MM.1S (cell line): ENCODE measurements at regions not wholly inside any gene's neighbourhood (a gene's known extent, or its start where the extent isn't known, plus 50 kb on each side); places are given as distances from the start of the nearest gene placed in this dataset.

Experiments used
- DNase-seq: peaks from one replicate; pipeline ENCODE4 v3.0.0-alpha.2; 2015
- H2AFZ ChIP-seq: fragments of 300-600 bp; sonication (generic); 2 replicates; pipeline ENCODE4 v1.6.0; 2016; ENCODE audit warnings: antibody characterized with exemption, low read length
- H3F3A ChIP-seq: fragments of 300-600 bp; sonication (generic); 2 replicates; pipeline ENCODE4 v1.6.1; 2016; ENCODE audit warnings: mild to moderate bottlenecking, antibody characterized with exemption, low read length, moderate library complexity, mixed read lengths; ENCODE audit not compliant: insufficient read depth
- H3K27ac ChIP-seq: fragments of 300-600 bp; sonication (generic); 2 replicates; pipeline ENCODE4 v1.5.1; 2016; ENCODE audit warnings: mild to moderate bottlenecking, low read length
- H3K27me3 ChIP-seq: fragments of 300-600 bp; sonication (generic); replicated peaks from 2 replicates; pipeline ENCODE4 v1.6.0; 2016; ENCODE audit warnings: low read length; ENCODE audit not compliant: insufficient read depth
- H3K36me3 ChIP-seq: fragments of 300-600 bp; sonication (generic); replicated peaks from 2 replicates; pipeline ENCODE4 v1.6.1; 2016; ENCODE audit warnings: mild to moderate bottlenecking, low read length, mixed read lengths; ENCODE audit not compliant: insufficient read depth
- H3K4me1 ChIP-seq: fragments of 300-600 bp; sonication (generic); 2 replicates; pipeline ENCODE4 v1.6.1; 2016; ENCODE audit warnings: low read length, mixed read lengths
- H3K4me2 ChIP-seq: fragments of 300-600 bp; sonication (generic); 2 replicates; pipeline ENCODE4 v1.6.0; 2016; ENCODE audit warnings: low read depth, low read length
- H3K4me3 ChIP-seq: fragments of 300-600 bp; sonication (generic); 2 replicates; pipeline ENCODE4 v1.5.1; 2016; ENCODE audit warnings: low read length, mixed read lengths
- H3K79me2 ChIP-seq: fragments of 300-600 bp; sonication (generic); 2 replicates; pipeline ENCODE4 v1.6.1; 2016; ENCODE audit warnings: mixed run types, low read length, mixed read lengths
- H3K9ac ChIP-seq: fragments of 300-600 bp; sonication (generic); 2 replicates; pipeline ENCODE4 v1.6.1; 2016; ENCODE audit warnings: low read length, mixed read lengths
- H3K9me2 ChIP-seq: fragments of 300-600 bp; sonication (generic); replicated peaks from 2 replicates; pipeline ENCODE4 v1.6.1; 2016; ENCODE audit warnings: mild to moderate bottlenecking, low read length, mixed read lengths; ENCODE audit not compliant: insufficient read depth
- H3K9me3 ChIP-seq: fragments of 300-600 bp; sonication (generic); replicated peaks from 2 replicates; pipeline ENCODE4 v1.6.1; 2016; ENCODE audit warnings: mild to moderate bottlenecking, low read length, mixed read lengths; ENCODE audit not compliant: insufficient read depth
- H4K20me1 ChIP-seq: fragments of 300-600 bp; sonication (generic); 2 replicates; pipeline ENCODE4 v1.6.1; 2016; ENCODE audit warnings: mild to moderate bottlenecking, low read length, moderate library complexity, mixed read lengths; ENCODE audit not compliant: insufficient read depth
- CTCF ChIP-seq: fragments of 300-600 bp; sonication (generic); IDR thresholded peaks from 2 replicates; pipeline ENCODE4 v1.5.1; 2016; ENCODE audit warnings: antibody characterized with exemption, low read length, mixed read lengths
- EZH2 ChIP-seq: fragments of 300-600 bp; sonication (generic); optimal IDR thresholded peaks from 2 replicates; pipeline ENCODE3; 2017; ENCODE audit warnings: low read depth, mild to moderate bottlenecking, antibody characterized with exemption, low read length, mixed read lengths

GRCh38 chr19:34120846-34121639, 51.3 kb upstream of the LSM14A start:
- H3K9me3 ChIP-seq = no peaks in the 10 kb centered on the region
- no peak overlapping the region for H3K27ac ChIP-seq
- peaks cover 20% of the 10 kb centered on the region for H3K27me3 ChIP-seq
- H3F3A ChIP-seq = no peaks in the 10 kb centered on the region
- H3K4me3 ChIP-seq = no peak overlapping the region
- no peak overlapping the region for H2AFZ ChIP-seq
- H3K4me2 ChIP-seq = no peak overlapping the region
- H3K4me1 ChIP-seq = no peaks in the 10 kb centered on the region
- H3K9ac ChIP-seq = no peak overlapping the region
- no peaks in the 10 kb centered on the region for H3K9me2 ChIP-seq
- H4K20me1 ChIP-seq = no peaks in the 10 kb centered on the region
- DNase-seq = peak; percentile 50
- no peaks in the 10 kb centered on the region for H3K79me2 ChIP-seq
- no peak for TF ChIP-seq EZH2
- TF ChIP-seq CTCF = peak; percentile 74
- H3K36me3 ChIP-seq = no peaks in the 10 kb centered on the region
